Loucy (cell line): ENCODE measurements at regions not wholly inside any gene's neighbourhood (a gene's known extent, or its start where the extent isn't known, plus 50 kb on each side); places are given as distances from the start of the nearest gene placed in this dataset.

Source experiments
- H2AFZ ChIP-seq: fragments of 200-600 bp; sonication (generic); 2 replicates; pipeline ENCODE4 v1.6.0; 2016; ENCODE audit warnings: antibody characterized with exemption, mild to moderate bottlenecking, low read length, moderate library complexity
- H3F3A ChIP-seq: fragments of 200-600 bp; 2 replicates; pipeline ENCODE4 v1.6.0; 2016; ENCODE audit warnings: antibody characterized with exemption, low read depth, mild to moderate bottlenecking
- H3K27me3 ChIP-seq: fragments of 200-600 bp; sonication (generic); 2 replicates; pipeline ENCODE4 v1.6.1; 2014; ENCODE audit warnings: low read length, mild to moderate bottlenecking; ENCODE audit not compliant: insufficient read depth, poor library complexity, severe bottlenecking
- H3K36me3 ChIP-seq: fragments of 200-600 bp; sonication (generic); 2 replicates; pipeline ENCODE4 v1.6.1; 2016; ENCODE audit warnings: low read length; ENCODE audit not compliant: insufficient read depth
- H3K4me1 ChIP-seq: fragments of 200-600 bp; sonication (generic); 2 replicates; pipeline ENCODE4 v1.5.1; 2014; ENCODE audit warnings: low read length, mild to moderate bottlenecking; ENCODE audit not compliant: insufficient read depth, poor library complexity, severe bottlenecking
- H3K4me2 ChIP-seq: fragments of 200-600 bp; sonication (generic); 2 replicates; pipeline ENCODE4 v1.6.0; 2014; ENCODE audit warnings: antibody characterized with exemption, low read length, low read depth, mild to moderate bottlenecking; ENCODE audit not compliant: poor library complexity, severe bottlenecking
- H3K4me3 ChIP-seq: fragments of 200-600 bp; sonication (generic); 2 replicates; pipeline ENCODE4 v1.5.1; 2014; ENCODE audit warnings: low read length, mild to moderate bottlenecking, mixed read lengths; ENCODE audit not compliant: poor library complexity, severe bottlenecking
- H3K79me2 ChIP-seq: fragments of 200-600 bp; sonication (generic); 2 replicates; pipeline ENCODE4 v1.6.1; 2014; ENCODE audit warnings: low read length; ENCODE audit not compliant: insufficient read depth
- H3K9ac ChIP-seq: fragments of 200-600 bp; sonication (generic); 2 replicates; pipeline ENCODE4 v1.6.0; 2014; ENCODE audit warnings: mild to moderate bottlenecking, low read depth, low read length, moderate library complexity; ENCODE audit not compliant: poor library complexity, severe bottlenecking
- H3K9me2 ChIP-seq: fragments of 200-600 bp; sonication (generic); replicated peaks from 2 replicates; pipeline ENCODE4 v1.6.1; 2016; ENCODE audit warnings: low read depth, low read length, mixed read lengths
- H3K9me3 ChIP-seq: fragments of 200-600 bp; sonication (generic); 2 replicates; pipeline ENCODE4 v1.6.1; 2014; ENCODE audit warnings: mild to moderate bottlenecking, antibody characterized with exemption, low read length, low read depth; ENCODE audit not compliant: insufficient read depth
- H4K20me1 ChIP-seq: fragments of 200-600 bp; sonication (generic); 2 replicates; pipeline ENCODE4 v1.6.0; 2014; ENCODE audit warnings: antibody characterized with exemption, low read length, mild to moderate bottlenecking; ENCODE audit not compliant: insufficient read depth, poor library complexity, severe bottlenecking
- CTCF ChIP-seq: fragments of 200-600 bp; sonication (generic); conservative IDR thresholded peaks from 2 replicates; pipeline ENCODE4 v1.5.1; 2014; ENCODE audit warnings: mild to moderate bottlenecking, antibody characterized with exemption, low read length
- EZH2phosphoT487 ChIP-seq: fragments of 200-600 bp; IDR thresholded peaks from 2 replicates; pipeline ENCODE4 v1.6.1; 2018; ENCODE audit warnings: antibody characterized with exemption, mild to moderate bottlenecking, moderate library complexity, borderline replicate concordance

- H3K27me3 ChIP-seq = no peaks in the 10 kb centered on the region
- H3K9me2 ChIP-seq = no peaks in the 10 kb centered on the region
- no peaks in the 10 kb centered on the region for H3K79me2 ChIP-seq
- TF ChIP-seq EZH2phosphoT487 (no peak), CTCF (no peak)
- H3K4me2 ChIP-seq = no peak overlapping the region
- H3K9me3 ChIP-seq = no peaks in the 10 kb centered on the region
- H3K4me3 ChIP-seq = no peak overlapping the region
- H3K36me3 ChIP-seq = no peaks in the 10 kb centered on the region
- no peak overlapping the region for H2AFZ ChIP-seq
- H4K20me1 ChIP-seq = no peaks in the 10 kb centered on the region
- H3K9ac ChIP-seq = no peak overlapping the region
- H3K4me1 ChIP-seq = no peaks in the 10 kb centered on the region
- no peaks in the 10 kb centered on the region for H3F3A ChIP-seq
Observed at GRCh38 chr1:189431447-189431846, 1046.2 kb downstream of the BRINP3 start.

DNA sequence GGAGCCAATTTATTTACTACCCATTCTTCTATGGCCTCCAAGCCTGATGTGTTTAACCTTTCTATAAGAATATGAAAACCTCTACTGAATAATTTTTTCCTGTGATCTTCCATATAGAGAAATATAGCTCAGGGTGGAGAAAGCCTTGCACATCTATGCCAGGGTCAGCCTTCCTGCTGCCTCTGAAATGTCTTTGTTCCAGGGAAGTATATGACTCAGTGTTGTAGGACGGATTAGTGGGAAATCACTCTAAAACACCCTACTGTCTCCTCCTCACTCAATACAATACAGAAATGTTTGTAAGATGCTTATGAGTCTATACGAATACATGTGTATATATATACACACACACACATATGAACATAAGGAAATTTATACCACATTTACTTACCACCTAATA, 1044.9 kb downstream of the BRINP3 start:
- Histone ChIP-seq H3K79me2 (no peaks in the 10 kb centered on the region), H3F3A (no peaks in the 10 kb centered on the region), H3K36me3 (no peaks in the 10 kb centered on the region), H3K9me2 (no peaks in the 10 kb centered on the region), H3K4me3 (no peak overlapping the region), H3K4me2 (no peak overlapping the region), H4K20me1 (no peaks in the 10 kb centered on the region), H3K27me3 (no peaks in the 10 kb centered on the region), H3K4me1 (no peaks in the 10 kb centered on the region), H2AFZ (no peak overlapping the region), H3K9me3 (no peaks in the 10 kb centered on the region), H3K9ac (no peak overlapping the region)
- TF ChIP-seq EZH2phosphoT487 = no peak
- no peak for TF ChIP-seq CTCF

DNA sequence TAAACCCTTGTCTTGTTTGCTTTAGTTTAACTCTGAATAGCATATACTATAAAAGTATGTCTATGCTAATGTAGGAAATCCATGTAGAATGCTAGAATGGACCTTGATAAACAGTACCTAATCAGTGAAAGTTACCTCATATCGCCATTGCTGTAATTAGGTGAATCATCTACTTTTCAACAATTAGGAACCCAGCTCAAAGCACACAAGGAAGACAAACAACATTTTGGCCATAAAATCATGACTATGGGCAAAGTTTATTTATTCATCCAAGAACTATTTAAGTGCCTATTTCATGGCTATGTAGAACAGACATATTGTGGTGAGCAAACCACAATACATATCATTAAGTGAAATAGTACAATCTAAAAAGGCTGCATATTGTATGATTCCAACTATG, 1043.2 kb downstream of the BRINP3 start:
- H4K20me1 ChIP-seq = no peaks in the 10 kb centered on the region
- H3K27me3 ChIP-seq = no peaks in the 10 kb centered on the region
- H3F3A ChIP-seq = no peaks in the 10 kb centered on the region
- no peaks in the 10 kb centered on the region for H3K4me1 ChIP-seq
- H2AFZ ChIP-seq = no peak overlapping the region
- H3K4me2 ChIP-seq = no peak overlapping the region
- H3K4me3 ChIP-seq = no peak overlapping the region
- TF ChIP-seq CTCF (no peak), EZH2phosphoT487 (no peak)
- no peak overlapping the region for H3K9ac ChIP-seq
- H3K36me3 ChIP-seq = no peaks in the 10 kb centered on the region
- H3K79me2 ChIP-seq = no peaks in the 10 kb centered on the region
- no peaks in the 10 kb centered on the region for H3K9me2 ChIP-seq
- H3K9me3 ChIP-seq = no peaks in the 10 kb centered on the region
